ENCODE measurements at regions not wholly inside any gene's neighbourhood (a gene's known extent, or its start where the extent isn't known, plus 50 kb on each side); places are given as distances from the start of the nearest gene placed in this dataset.
"Not testable (repeated sequence)": the region's sequence is repeated elsewhere in the genome, so short reads cannot be mapped to it uniquely, and the experiment has no call there.

DNA sequence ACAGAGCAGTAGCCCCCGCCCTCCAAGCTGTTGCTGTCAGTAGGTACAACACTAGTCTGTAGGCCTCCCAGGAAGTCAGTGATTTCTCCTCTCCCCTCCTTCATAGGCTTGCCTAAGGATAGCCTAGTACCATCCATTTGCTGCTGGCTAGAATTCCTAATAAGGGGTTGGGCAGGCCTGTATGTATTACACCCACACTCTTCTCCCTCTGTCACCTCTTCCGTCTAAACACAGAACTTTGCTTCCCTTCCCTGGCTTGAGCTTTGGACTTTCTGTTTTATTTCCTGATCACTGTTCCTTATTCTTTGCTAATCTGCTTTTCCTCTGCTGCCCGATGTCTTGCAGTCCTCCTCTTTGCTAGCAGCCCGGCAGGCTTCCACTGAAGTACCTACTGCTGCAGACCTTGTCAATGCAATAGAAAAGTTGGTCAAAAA, 93.4 kb upstream of the UMPS start:
- DNase-seq (ENCODE audit: low read depth) = no peak

DNA sequence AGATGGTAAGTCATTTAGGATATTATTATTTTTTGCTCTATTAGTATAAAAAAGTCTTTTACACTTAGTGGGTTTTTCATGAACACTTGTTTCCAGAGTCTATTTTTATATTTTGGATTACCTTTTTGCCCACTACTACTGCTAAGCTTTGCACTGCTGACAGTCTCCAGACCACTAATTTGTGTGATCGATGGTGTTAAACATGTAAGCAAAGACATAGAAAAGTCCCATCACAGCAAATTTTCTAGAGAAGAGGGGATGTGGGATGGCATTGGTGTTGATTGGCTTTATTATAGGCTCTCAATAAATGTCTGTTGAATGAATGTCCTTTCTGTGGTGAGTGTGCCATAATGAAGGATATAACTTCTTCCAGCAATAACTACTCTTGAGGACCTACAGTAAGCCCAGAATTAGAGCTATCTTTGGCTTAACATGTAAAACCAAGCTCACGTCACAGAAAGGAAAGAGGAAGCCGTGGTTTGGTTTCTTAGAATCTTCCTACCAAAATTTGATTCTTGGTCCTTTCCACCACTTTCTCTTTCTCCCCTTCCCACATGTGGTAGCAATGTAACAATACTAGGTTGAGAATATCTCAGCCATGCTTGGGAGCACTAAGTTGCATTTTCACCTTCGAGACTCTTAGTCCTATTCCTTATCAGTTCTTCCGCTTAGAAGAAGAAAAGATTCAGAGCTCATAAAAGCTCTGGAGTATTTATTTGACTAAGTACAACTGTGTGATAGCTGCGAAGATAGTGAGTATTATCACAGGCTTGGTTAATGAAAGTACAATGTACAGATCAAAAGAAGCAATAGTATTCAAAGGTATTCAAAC, 90.6 kb upstream of the UMPS start:
- DNase-seq (ENCODE audit: low read depth) = no peak

DNA sequence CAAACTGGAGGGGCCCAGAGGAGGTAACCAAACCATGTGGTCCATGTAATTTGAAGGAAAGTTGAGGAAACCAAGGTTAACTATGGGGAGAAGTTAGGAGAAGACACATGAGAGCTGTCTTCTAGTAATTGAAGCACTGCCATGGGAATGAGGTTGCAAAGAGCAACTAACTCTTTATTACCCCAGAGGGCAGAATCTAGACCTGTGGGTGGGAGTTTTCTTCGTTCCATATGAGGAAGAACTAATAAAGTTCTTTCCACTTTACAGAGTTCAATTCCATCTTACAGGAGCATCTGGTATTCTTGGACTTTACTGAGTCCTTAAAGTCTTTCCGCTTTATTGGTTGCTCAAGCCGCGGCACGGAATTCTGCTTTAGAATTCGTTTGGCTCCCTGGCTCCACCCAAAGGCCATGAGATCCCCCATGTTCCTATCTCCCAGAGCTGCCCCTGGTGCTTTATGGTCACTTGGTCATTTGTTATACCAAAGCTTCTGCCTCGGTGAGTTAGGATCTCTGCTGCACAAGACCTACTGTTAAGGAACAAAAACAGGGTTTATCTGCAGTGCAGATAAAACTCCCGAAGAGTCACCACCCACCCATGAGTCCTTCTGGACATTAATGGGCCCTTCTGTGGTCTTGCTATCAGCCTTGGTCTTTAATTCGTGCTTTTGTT, 89.5 kb upstream of the UMPS start:
- no peak for DNase-seq (ENCODE audit: low read depth)

DNA sequence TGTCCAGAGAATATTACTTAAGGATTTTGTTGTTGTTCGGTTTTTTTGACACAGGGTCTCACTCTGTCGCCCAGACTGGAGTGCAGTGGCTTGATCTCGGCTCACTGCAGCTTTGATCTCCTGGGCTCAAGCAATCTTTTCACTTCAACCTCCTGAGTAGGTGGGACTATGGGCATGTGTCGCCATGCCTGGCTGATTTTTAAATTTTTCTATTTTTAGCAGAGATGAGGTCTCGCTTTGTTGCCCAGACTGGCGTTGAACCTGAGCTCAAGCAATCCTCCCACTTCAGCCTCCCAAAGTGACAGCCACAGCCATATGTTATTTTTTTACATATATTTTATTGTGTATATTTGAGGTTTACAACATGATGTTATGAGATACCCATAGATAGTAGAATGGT, 86.8 kb upstream of the UMPS start:
- no peak for DNase-seq (ENCODE audit: low read depth)

DNA sequence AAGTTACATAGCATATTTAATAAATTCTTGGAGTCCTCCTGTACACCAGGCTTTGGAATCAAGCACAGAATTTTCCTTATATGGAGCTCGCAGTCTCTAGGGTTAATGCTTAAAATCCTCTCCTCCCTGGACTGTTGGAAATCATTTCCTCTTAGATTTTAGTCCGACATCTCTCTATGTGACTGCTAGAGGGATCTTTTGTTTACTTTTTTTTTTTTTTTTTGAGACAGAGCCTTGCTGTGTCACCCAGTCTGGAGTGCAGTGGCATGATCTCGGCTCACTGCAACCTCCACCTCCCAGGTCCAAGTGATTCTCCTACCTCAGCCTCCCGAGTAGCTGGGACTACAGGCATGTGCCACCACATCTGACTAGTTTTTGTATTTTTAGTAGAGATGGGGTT, 84.1 kb upstream of the UMPS start:
- not testable (repeated sequence) for DNase-seq (ENCODE audit: low read depth)

DNA sequence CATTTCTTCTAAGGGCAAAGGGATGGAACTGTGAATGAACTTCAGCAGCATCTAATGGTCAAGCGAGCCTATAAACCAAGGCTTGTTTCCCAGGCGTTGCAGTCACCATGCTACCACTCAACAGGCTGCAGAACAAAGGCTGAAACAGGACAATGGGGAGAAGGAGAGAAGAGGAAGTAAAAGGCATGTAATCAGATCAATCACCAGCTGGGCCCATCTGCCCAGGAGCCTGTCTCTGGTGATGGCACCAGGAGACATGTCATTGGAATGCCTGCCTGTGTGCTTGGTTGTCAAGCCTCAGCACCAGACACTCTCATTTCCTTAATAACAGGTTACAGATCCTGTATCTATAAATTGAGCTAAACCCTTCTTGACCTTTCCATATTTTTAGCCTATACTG, 81.7 kb upstream of the UMPS start:
- no peak for DNase-seq (ENCODE audit: low read depth)

DNA sequence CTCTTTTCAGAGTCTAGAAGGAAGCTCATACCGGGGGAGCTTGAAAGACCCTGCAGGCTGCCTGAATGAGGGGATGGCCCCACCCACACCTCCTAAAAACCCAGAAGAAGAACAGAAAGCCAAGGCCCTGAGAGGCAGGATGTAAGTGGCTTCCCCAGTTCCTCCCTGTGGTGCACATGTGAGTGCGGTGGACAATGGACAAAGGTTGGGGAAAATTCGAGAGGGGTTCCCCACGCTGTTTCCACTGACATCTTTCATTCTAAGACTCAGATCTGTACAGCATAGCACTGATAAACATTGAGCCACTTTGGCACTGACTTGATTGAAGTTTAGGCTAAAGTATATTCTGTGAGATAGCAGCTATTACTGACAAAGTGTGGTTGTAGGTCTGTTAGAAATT, 79.5 kb upstream of the UMPS start:
- DNase-seq (ENCODE audit: low read depth) = no peak

DNA sequence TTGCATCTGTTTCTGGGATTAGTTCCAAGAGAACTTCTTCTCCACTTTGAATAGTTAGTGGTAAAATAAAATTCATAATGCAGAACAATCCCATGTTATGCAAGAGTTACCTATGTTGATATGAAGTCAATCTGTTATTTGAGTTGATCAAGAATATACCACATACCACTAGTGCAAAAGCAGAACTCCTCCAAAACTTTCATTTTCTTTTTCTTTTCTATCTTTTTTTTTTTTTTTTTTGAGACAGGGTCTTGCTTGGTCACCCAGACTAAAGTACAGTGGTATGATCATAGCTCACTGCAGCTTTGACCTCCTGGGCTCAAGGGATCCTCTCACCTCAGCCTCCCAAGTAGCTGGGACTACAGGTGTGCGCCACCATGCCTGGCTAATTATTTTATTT, 78.8 kb upstream of the UMPS start:
- DNase-seq (ENCODE audit: low read depth) = not testable (repeated sequence)

DNA sequence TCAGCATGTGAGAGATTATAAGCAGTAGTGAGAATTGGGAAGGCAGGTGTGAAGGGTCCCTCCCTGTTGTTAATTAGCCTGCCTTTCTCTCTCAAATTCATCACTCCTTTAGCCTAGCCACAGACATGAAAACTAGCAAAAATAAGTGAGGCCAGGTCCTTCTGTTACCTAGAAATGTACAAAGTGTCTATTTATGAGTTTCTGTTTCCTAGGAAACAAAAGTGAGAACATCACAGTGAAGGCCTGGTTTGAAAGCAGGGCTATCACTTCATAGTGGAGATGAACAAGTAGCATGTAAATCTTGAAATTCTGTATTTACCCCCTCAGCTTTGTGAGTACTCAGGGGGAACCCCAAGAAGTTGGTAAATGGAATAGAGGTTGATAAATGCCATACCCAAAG, 78.2 kb upstream of the UMPS start:
- no peak for DNase-seq (ENCODE audit: low read depth)

DNA sequence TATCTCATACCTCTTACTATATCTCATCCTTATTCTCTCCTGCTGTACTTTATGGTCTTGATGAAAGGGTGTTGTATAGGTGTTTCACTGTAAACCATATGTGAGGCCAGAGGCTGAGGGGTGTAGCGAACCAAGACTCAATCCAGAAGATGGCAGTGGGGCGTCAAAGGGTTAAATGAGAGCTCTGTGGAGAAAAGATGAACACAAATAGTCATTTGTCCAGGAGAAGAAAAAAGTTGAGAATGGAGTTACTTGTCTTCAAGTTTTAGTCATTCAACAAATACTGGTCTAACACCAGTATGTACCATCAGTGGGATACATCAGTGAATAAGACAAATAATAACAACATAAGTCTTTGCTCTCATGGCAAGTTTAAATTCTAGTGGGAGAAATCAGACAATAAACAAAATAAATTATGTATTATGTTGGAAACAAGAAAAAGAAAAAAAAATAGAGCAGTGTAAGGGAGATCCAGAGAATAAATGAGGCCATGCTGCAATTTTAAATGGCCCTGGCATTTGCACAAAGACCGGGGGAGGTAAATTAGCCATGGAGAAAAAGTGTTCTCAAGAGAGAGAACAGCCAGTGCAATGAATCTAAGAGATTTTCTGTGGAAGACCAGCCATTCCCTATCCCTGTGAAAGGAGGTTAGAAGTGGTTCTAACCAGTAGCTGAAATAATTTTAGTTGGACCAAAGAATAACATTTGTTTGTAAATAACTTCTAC, 77.0 kb upstream of the UMPS start:
- no peak for DNase-seq (ENCODE audit: low read depth)

DNA sequence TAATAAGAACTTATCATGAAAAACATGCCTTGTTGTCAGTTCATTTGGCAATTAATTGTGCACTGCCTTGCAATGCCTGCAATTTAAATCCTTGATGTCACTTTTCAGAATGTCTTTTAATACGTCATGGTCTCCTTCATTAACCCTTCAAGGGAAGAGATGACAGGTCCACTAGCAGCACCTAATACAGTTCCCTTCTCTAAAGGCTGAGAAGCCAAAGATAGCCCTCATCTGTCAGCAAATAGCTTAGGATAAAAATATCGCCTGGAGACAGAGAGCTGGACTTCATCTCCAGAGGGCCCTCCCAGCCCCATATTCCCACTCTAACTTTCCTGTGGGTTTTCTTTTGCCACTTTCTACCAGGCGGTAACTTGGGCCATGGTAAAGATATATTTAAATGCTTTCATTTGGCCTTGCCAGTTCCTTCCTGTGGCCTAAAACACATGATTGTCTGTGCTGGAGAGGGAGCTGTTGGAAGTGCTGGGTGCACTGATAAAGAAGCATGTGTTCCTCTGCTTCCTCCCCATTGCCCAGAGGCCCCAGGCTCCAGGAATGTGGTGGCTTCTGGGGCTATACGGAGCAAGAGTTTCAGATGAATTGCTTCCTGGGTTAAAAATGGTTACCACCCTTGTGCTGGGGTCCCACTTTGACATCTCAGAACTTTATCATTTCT, 76.3 kb upstream of the UMPS start:
- DNase-seq (ENCODE audit: low read depth) = no peak

DNA sequence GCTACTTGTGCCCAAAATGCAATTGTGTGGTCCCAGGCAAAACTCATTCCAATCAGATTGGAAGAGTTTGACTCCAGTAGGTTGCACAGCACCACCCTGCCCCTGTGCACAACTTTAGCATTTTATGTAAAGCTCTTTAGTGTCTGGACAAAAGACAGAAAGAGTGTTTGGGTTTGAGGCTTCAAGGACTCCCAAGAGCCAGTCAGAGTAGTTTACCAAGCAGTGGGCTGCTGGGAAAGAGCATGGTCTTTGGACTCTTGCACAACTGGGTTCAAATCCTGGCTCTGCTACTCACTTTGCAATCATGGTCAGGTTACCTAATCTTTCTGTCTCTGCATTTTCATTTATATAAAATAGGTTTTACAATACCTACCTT, 75.8 kb upstream of the UMPS start:
- DNase-seq (ENCODE audit: low read depth) = no peak

DNA sequence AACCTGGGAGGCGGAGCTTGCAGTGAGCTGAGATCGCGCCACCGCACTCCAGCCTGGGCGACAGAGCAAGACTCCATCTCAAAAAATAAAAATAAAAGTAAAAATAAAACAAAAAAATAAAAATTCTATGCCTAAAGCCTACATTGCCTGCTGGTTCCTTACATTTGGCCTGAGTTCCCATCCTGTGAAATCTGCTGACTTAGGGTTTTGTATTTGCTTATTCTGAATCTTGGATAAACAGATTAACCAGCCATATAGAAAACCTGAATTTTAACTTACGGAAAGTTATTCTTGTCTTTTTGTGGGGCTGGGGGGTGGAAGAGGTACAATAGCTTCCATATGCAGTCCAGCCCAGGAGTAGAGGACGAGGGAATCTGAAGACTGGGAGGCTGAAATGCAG, 73.7 kb upstream of the UMPS start:
- DNase-seq (ENCODE audit: low read depth) = no peak

DNA sequence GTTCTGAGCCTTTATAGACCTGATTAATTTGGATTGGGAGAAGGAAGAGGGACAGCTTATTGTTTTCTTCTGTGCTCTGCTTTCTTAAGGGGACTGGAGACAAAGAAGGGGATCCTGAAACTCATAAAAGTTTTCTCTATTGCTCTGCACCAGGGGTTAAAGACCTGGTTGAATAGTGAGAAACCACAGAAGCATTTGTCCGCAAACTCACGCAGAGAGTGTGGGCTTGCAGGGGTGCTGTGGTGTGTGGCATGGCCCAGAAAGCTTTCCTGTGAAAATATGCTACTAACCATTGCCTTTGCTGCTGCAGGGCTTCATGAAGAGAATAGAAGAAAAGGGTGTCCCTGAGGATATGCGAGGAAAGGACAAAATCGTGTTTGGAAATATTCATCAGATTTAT, 73.1 kb upstream of the UMPS start:
- no peak for DNase-seq (ENCODE audit: low read depth)

DNA sequence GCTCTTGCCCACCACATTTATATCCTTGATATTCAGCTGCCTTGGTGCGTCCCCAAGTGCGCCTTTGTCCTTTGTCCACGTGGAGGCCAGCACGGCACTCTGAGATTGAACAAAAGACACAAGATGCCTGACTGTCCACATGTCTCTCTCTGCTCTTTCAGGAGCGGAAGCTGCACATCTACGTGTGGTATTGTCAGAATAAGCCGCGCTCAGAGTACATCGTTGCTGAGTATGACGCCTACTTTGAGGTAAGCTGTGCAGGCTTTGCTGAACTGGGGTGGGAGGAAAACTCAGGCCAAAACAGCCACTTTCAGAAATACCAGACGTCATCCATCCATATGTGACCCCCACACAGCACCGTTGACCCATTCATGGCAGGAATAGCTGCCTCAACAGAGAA, 72.0 kb upstream of the UMPS start:
- DNase-seq (ENCODE audit: low read depth) = no peak

DNA sequence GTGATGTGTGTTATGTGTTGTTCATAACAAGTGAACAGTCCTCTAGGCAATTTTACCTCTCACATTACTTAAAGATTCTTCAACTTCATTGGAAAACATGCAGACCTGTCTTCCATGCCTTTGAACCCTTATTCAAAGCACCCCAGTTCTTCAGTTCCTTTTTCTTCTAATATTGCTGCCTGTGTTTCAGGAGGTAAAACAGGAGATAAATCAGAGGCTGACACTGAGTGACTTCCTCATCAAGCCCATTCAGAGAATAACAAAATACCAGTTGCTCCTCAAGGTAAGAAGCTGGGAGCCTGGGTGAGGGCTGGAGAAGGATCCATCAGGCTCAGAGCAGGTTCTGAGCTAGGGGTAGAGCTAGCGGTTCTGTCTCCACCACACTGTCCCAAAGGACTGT, 71.1 kb upstream of the UMPS start:
- no peak for DNase-seq (ENCODE audit: low read depth)

DNA sequence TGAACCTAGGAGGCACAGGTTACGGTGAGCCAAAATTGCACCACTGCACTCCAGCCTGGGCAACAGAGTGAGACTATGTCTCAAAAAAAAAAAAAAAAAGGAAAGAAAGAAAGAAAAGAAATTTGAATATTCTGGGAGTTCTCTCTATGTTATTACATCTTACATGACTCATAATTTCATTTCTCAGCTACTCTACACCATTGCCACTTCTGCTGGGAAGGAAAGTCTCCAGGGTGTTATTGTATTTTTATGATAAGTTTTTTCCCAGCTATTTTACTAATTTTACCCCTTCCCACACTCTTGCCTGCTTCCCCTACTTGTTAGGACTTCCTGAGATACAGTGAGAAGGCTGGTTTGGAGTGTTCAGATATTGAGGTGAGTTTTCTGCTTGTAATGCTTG, 69.7 kb upstream of the UMPS start:
- no peak for DNase-seq (ENCODE audit: low read depth)

DNA sequence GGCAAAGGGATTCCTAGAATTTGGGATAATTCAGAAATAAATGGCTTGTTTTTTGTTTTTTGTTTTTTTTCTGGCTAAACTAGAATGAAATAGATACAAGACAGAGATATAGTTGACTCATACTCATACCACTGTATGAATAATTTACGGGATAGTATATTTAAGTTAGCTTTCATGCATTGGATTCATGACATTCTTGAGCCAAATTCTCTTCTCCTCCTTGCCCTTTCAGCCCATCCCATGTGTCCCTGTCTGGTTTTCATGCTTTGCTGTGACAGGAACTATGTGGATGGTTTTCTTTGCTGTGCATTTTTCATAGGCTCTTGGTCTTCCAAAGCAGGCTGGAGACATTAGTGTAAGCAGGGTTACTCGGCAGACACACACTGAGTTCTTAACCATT, 66.6 kb upstream of the UMPS start:
- DNase-seq (ENCODE audit: low read depth) = no peak

DNA sequence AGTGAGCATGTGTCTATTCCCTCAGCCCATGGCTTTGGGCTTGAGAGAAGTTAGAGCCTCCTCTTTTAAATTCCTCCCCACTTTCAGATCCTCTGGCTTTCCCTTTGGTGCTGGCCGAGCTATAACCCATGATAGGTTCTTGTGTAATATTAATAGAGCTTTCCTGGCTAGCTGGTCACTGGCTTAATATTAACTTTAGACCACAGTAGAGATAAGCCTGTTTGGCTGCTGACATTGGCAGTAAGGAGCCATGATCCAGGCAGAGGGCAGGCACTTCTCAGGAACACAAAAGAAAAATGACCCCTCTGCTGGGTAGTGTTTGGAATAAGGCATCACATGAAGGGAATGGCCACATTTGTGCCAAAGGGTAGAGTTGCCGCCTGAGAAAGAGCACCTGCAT, 65.4 kb upstream of the UMPS start:
- DNase-seq (ENCODE audit: low read depth) = no peak

DNA sequence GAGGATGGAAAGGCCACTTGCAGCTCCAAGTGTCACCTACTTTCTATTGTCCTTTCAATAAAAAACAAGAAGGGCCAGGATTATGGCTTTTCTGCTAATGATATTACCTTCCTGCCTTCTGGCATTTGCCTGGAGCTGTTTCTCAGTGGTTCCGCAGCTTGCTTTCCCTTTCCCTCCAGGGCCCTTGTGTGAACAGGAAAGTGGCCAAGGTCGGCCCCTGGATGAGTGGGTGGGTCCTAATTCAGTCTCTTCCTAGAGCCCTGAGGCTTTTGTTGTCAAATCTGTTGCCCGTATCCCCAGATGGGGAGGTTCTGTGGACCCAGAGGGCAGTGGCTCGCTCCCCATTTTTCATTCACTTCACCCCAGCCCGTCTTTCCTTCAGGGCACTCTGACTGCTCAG, 64.2 kb upstream of the UMPS start:
- no peak for DNase-seq (ENCODE audit: low read depth)

DNA sequence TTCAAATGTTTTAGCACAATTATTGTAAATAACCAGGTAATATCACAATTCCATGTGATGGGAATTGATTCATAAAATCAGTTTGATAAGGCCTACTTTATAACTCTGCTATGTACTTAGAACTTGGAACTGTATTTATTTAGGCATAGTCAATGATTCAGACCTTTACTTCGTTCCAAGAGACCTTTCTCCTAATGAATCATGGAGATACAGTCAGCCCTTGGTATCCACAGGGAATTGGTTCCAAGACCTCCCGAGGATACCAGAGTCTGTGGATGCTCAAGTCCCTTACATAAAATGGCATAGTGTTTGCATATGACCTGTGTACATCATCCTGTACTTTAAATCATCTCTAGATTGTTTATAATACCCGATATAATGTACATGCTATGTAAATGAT, 60.8 kb upstream of the UMPS start:
- peak; percentile 31 for DNase-seq (ENCODE audit: low read depth)

DNA sequence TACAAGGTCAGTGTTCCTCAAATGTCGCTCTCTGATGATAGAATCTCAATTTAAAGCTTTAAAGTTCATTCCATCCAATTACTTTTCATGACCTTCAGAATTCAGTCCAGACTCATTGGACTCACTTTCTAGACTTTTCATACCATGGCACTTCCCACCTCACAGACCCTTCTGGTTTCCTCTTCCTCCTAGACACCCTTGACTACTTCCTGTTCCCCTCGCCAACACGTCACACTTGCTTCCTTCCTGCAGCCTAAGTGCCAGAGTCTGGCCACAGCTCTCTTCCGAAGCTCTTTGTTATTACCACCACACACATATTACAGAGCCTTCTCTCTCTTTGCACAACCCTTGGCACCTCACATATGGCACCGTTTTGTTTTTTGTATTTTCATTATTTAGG, 59.1 kb upstream of the UMPS start:
- DNase-seq (ENCODE audit: low read depth) = no peak

DNA sequence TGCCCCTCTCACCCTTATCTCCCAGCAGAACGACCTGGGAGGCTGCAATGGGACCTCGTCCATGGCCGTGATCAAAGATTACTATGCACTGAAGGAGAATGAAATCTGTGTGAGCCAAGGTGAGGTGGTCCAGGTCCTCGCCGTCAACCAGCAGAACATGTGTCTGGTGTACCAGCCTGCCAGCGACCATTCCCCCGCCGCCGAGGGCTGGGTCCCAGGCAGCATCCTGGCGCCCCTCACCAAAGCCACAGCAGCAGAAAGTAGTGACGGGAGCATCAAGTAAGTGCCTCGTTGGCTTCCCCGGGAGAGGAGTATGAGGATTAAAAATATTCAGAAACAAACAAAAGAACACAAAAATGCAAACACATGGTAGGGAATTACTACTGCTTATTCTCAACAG, 55.9 kb upstream of the UMPS start:
- no peak for DNase-seq (ENCODE audit: low read depth)
